ENCODE measurements at regions not wholly inside any gene's neighbourhood (a gene's known extent, or its start where the extent isn't known, plus 50 kb on each side); places are given as distances from the start of the nearest gene placed in this dataset.

GRCh38 chr2:54397426-54397825 is 58.7 kb upstream of the SPTBN1 start:
- no peak overlapping the region for H3K27ac ChIP-seq
- no peak for DNase-seq (ENCODE audit: low spot score)
- no peak for TF ChIP-seq CTCF (conservative IDR thresholded peaks at IDR 0.05; ENCODE audit: low read depth)
- POLR2A ChIA-PET (ENCODE audit: low non-redundant PET): no interaction called here
- CTCF ChIA-PET: no interaction called here

GRCh38 chr2:54401554-54401953 is 54.6 kb upstream of the SPTBN1 start:
- POLR2A ChIA-PET (ENCODE audit: low non-redundant PET): no interaction called here
- no peak for DNase-seq (ENCODE audit: low spot score)
- CTCF ChIA-PET: interaction anchor here (0.5 kb wide), 1 partner anchor 50 kb away, joined by 3 read pairs; no protein-coding TSS in a partner anchor
- H3K27ac ChIP-seq: no peak overlapping the region
- TF ChIP-seq CTCF (conservative IDR thresholded peaks at IDR 0.05; ENCODE audit: low read depth): no peak

GRCh38 chr2:54402350-54402749 is 53.8 kb upstream of the SPTBN1 start:
- TF ChIP-seq CTCF (conservative IDR thresholded peaks at IDR 0.05; ENCODE audit: low read depth): no peak
- ChIA-PET POLR2A (ENCODE audit: low non-redundant PET) (no interaction called here), CTCF (interaction anchor here (0.5 to 0.7 kb wide), 2 partner anchors 49 to 1362 kb away, joined by 3 to 4 read pairs; no protein-coding TSS in a partner anchor)
- no peak overlapping the region for H3K27ac ChIP-seq
- DNase-seq (ENCODE audit: low spot score): no peak

GRCh38 chr2:54403512-54404238 is 52.5 kb upstream of the SPTBN1 start:
- H3K27ac ChIP-seq: no peak overlapping the region
- POLR2A ChIA-PET (ENCODE audit: low non-redundant PET): no interaction called here
- TF ChIP-seq CTCF (conservative IDR thresholded peaks at IDR 0.05; ENCODE audit: low read depth): no peak
- DNase-seq (ENCODE audit: low spot score): no peak
- CTCF ChIA-PET: interaction anchor here (0.7 kb wide), 1 partner anchor 175 kb away, joined by 3 read pairs; no protein-coding TSS in a partner anchor

- no peak for TF ChIP-seq CTCF (conservative IDR thresholded peaks at IDR 0.05; ENCODE audit: low read depth)
- H3K27ac ChIP-seq: no peak overlapping the region
- CTCF ChIA-PET: interaction anchor here (0.7 kb wide), 1 partner anchor 175 kb away, joined by 3 read pairs; no protein-coding TSS in a partner anchor
- no peak for DNase-seq (ENCODE audit: low spot score)
- POLR2A ChIA-PET (ENCODE audit: low non-redundant PET): no interaction called here
These were observed 51.9 kb upstream of the SPTBN1 start for GRCh38 chr2:54404270-54404669.

GRCh38 chr2:54406031-54406430 is 50.1 kb upstream of the SPTBN1 start:
- DNase-seq (ENCODE audit: low spot score): no peak
- ChIA-PET CTCF (interaction anchor here (0.6 kb wide), 1 partner anchor 42 kb away, joined by 3 read pairs; no protein-coding TSS in a partner anchor), POLR2A (ENCODE audit: low non-redundant PET) (no interaction called here)
- no peak for TF ChIP-seq CTCF (conservative IDR thresholded peaks at IDR 0.05; ENCODE audit: low read depth)
- no peak overlapping the region for H3K27ac ChIP-seq

All from RWPE1 (cell line).